ENCODE measurements at regions not wholly inside any gene's neighbourhood (a gene's known extent, or its start where the extent isn't known, plus 50 kb on each side); places are given as distances from the start of the nearest gene placed in this dataset.

- TF ChIP-seq CTCF (conservative IDR thresholded peaks at IDR 0.05; ENCODE audit: low read depth, low read length) (no peak), RAD21 (IDR thresholded peaks at IDR 0.05; ENCODE audit: low read length) (no peak), POLR2A (IDR thresholded peaks at IDR 0.05; ENCODE audit: low read depth, low read length) (no peak), MXI1 (IDR thresholded peaks at IDR 0.05; ENCODE audit: borderline replicate concordance, low read depth, low read length) (no peak), BHLHE40 (IDR thresholded peaks at IDR 0.05; ENCODE audit: low read depth, low read length) (no peak), CEBPB (IDR thresholded peaks at IDR 0.05; ENCODE audit: low read depth, low read length) (no peak), RFX5 (IDR thresholded peaks at IDR 0.05; ENCODE audit: low read depth, low read length) (no peak), CHD1 (IDR thresholded peaks at IDR 0.05; ENCODE audit: low read depth, low read length) (no peak), NFE2L2 (IDR thresholded peaks at IDR 0.05; ENCODE audit: low read depth, low read length) (no peak), MAZ (IDR thresholded peaks at IDR 0.05; ENCODE audit: borderline replicate concordance, low read depth, low read length) (no peak), RCOR1 (IDR thresholded peaks at IDR 0.05; ENCODE audit: insufficient replicate concordance, low read length) (no peak), FOS (IDR thresholded peaks at IDR 0.05; ENCODE audit: low read depth, low read length) (no peak), MAFK (IDR thresholded peaks at IDR 0.05; ENCODE audit: low read depth, low read length) (no peak)
Observed at GRCh38 chr11:11706028-11706427, 84.2 kb upstream of the GALNT18 start.

Data from IMR-90 (cell line).